ENCODE measurements at regions not wholly inside any gene's neighbourhood (a gene's known extent, or its start where the extent isn't known, plus 50 kb on each side); places are given as distances from the start of the nearest gene placed in this dataset.

- no peak overlapping the region for H3K4me3 ChIP-seq (ENCODE audit: low read depth, low read length)
- no peak for TF ChIP-seq CTCF (IDR thresholded peaks at IDR 0.05; ENCODE audit: borderline replicate concordance, insufficient read depth, low read depth, low read length)
Observed at GRCh38 chr4:16450724-16451123, 224.5 kb upstream of the TAPT1 start.

GRCh38 chr4:16450031-16450430 is 223.8 kb upstream of the TAPT1 start:
- TF ChIP-seq CTCF (IDR thresholded peaks at IDR 0.05; ENCODE audit: borderline replicate concordance, insufficient read depth, low read depth, low read length), result no peak

GRCh38 chr4:16449406-16449805 is 223.1 kb upstream of the TAPT1 start:
- TF ChIP-seq CTCF (IDR thresholded peaks at IDR 0.05; ENCODE audit: borderline replicate concordance, insufficient read depth, low read depth, low read length), result no peak
- no peak overlapping the region for H3K4me3 ChIP-seq (ENCODE audit: low read depth, low read length)

More at GRCh38 chr4:16450031-16450430, 223.8 kb upstream of the TAPT1 start:
- H3K4me3 ChIP-seq (ENCODE audit: low read depth, low read length), result no peak overlapping the region

GRCh38 chr4:16448241-16448840 is 222.1 kb upstream of the TAPT1 start:
- TF ChIP-seq CTCF (IDR thresholded peaks at IDR 0.05; ENCODE audit: borderline replicate concordance, insufficient read depth, low read depth, low read length), result no peak

GRCh38 chr4:16443504-16444088 is 217.3 kb upstream of the TAPT1 start:
- H3K4me3 ChIP-seq (ENCODE audit: low read depth, low read length), result no peak overlapping the region
- TF ChIP-seq CTCF (IDR thresholded peaks at IDR 0.05; ENCODE audit: borderline replicate concordance, insufficient read depth, low read depth, low read length), result peak; percentile 51; the same call in 1 of the 2 replicates

More at GRCh38 chr4:16448241-16448840, 222.1 kb upstream of the TAPT1 start:
- H3K4me3 ChIP-seq (ENCODE audit: low read depth, low read length), result no peak overlapping the region

GRCh38 chr4:16442296-16442695 is 216.0 kb upstream of the TAPT1 start:
- no peak overlapping the region for H3K4me3 ChIP-seq (ENCODE audit: low read depth, low read length)
- TF ChIP-seq CTCF (IDR thresholded peaks at IDR 0.05; ENCODE audit: borderline replicate concordance, insufficient read depth, low read depth, low read length), result no peak

- H3K4me3 ChIP-seq (ENCODE audit: low read depth, low read length), result no peak overlapping the region
- no peak for TF ChIP-seq CTCF (IDR thresholded peaks at IDR 0.05; ENCODE audit: borderline replicate concordance, insufficient read depth, low read depth, low read length)
Observed at GRCh38 chr4:16439768-16440167, 213.5 kb upstream of the TAPT1 start.

All from GM12875 (cell line).